ENCODE measurements at regions not wholly inside any gene's neighbourhood (a gene's known extent, or its start where the extent isn't known, plus 50 kb on each side); places are given as distances from the start of the nearest gene placed in this dataset.

GRCh38 chr10:61318429-61318828 lies 134.8 kb downstream of the TMEM26 start:
- H3K27me3 ChIP-seq (ENCODE audit: control insufficient read depth, insufficient read depth, low read length) = no peaks in the 10 kb centered on the region
- no peaks in the 10 kb centered on the region for H3K9me3 ChIP-seq (ENCODE audit: control insufficient read depth in 2 of 3, insufficient read depth in 1 of 3, low read length in 3 of 3)
- intact Hi-C loops (cut with DNase I) = no loop called here
- H3K4me1 ChIP-seq (ENCODE audit: control insufficient read depth in 2 of 3, insufficient read depth in 2 of 3, low read depth in 1 of 3, low read length in 3 of 3) = no peaks in the 10 kb centered on the region
- H3K9ac ChIP-seq (ENCODE audit: low read length in 3 of 3) = no peak overlapping the region
- no peak overlapping the region for H3K27ac ChIP-seq (ENCODE audit: low read depth in 2 of 2, low read length in 2 of 2)
- H3K4me3 ChIP-seq (ENCODE audit: low read length in 3 of 3) = no peak overlapping the region
- DNase-seq (no peak), FAIRE-seq (no peak)
- no peaks in the 10 kb centered on the region for H3K36me3 ChIP-seq (ENCODE audit: control insufficient read depth in 2 of 3, insufficient read depth in 3 of 3, low read length in 3 of 3)
- TF ChIP-seq CTCF (IDR thresholded peaks at IDR 0.05; ENCODE audit: borderline replicate concordance, extremely low read depth, insufficient read depth) = no peak

GRCh38 chr10:61317706-61318105 lies 135.5 kb downstream of the TMEM26 start:
- intact Hi-C loops (cut with DNase I) = no loop called here
- FAIRE-seq = no peak

DNA sequence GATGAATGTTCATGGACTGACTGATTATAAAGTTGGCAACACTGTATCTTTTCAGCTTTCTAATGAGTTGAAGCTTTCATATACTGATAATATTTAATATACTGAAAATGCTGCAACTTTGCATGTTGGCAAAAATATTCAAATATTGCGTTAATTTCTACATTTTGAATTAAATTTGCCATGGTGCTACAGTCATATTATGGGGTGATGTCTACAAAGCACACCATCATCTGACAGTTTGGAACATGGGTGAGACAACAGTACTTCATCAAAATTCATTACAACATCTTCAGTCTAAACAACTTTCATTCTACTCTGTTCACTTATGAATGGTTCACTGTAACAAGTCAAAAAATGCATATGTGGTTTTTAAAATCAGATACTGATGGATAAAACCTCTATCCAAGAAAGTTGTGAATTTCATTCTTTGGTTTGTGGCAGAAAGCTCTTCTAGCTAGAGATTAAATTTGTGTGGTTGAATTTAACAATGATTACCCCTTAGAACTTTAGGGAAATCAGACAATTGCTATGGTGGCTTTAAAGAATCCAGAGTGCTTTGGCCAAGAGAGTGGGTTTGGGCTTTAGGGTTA lies 136.4 kb downstream of the TMEM26 start:
- Histone ChIP-seq H3K9ac (ENCODE audit: low read length in 3 of 3) (no peak overlapping the region), H3K36me3 (ENCODE audit: control insufficient read depth in 2 of 3, insufficient read depth in 3 of 3, low read length in 3 of 3) (no peaks in the 10 kb centered on the region), H3K4me3 (ENCODE audit: low read length in 3 of 3) (no peak overlapping the region), H3K27me3 (ENCODE audit: control insufficient read depth, insufficient read depth, low read length) (no peaks in the 10 kb centered on the region), H3K4me1 (ENCODE audit: control insufficient read depth in 2 of 3, insufficient read depth in 2 of 3, low read depth in 1 of 3, low read length in 3 of 3) (no peaks in the 10 kb centered on the region), H3K27ac (ENCODE audit: low read depth in 2 of 2, low read length in 2 of 2) (no peak overlapping the region), H3K9me3 (ENCODE audit: control insufficient read depth in 2 of 3, insufficient read depth in 1 of 3, low read length in 3 of 3) (no peaks in the 10 kb centered on the region)
- DNase-seq (no peak), FAIRE-seq (no peak)
- TF ChIP-seq CTCF (IDR thresholded peaks at IDR 0.05; ENCODE audit: borderline replicate concordance, extremely low read depth, insufficient read depth) = no peak
- intact Hi-C loops (cut with DNase I) = no loop called here

More at GRCh38 chr10:61317706-61318105, 135.5 kb downstream of the TMEM26 start:
- H3K4me1 ChIP-seq (ENCODE audit: control insufficient read depth in 2 of 3, insufficient read depth in 2 of 3, low read depth in 1 of 3, low read length in 3 of 3) = no peaks in the 10 kb centered on the region
- H3K27ac ChIP-seq (ENCODE audit: low read depth in 2 of 2, low read length in 2 of 2) = no peak overlapping the region
- no peak for TF ChIP-seq CTCF (IDR thresholded peaks at IDR 0.05; ENCODE audit: borderline replicate concordance, extremely low read depth, insufficient read depth)
- no peak for DNase-seq
- H3K9ac ChIP-seq (ENCODE audit: low read length in 3 of 3) = no peak overlapping the region
- no peaks in the 10 kb centered on the region for H3K9me3 ChIP-seq (ENCODE audit: control insufficient read depth in 2 of 3, insufficient read depth in 1 of 3, low read length in 3 of 3)
- H3K27me3 ChIP-seq (ENCODE audit: control insufficient read depth, insufficient read depth, low read length) = no peaks in the 10 kb centered on the region
- H3K4me3 ChIP-seq (ENCODE audit: low read length in 3 of 3) = no peak overlapping the region
- H3K36me3 ChIP-seq (ENCODE audit: control insufficient read depth in 2 of 3, insufficient read depth in 3 of 3, low read length in 3 of 3) = no peaks in the 10 kb centered on the region

DNA sequence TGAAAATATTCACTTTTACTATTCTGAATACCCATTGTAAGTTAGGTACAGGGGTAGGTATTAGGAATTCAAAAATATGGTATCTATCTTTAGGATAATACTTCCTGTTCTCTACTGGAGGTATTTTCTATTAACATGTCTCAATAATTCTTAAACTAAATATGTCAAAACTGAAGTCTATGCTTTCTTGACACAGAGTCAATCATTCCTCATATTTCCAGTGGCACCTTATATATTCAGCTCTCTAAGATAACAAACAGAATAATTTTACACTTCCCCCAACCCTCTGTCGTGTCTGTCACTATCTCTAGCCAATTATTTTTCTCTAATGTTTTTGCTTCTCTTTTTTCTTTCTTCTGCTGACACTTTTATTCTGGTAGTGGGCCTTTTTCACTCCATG lies 138.9 kb downstream of the TMEM26 start:
- no peak for FAIRE-seq
- H3K9ac ChIP-seq (ENCODE audit: low read length in 3 of 3) = no peak overlapping the region
- no peaks in the 10 kb centered on the region for H3K36me3 ChIP-seq (ENCODE audit: control insufficient read depth in 2 of 3, insufficient read depth in 3 of 3, low read length in 3 of 3)
- H3K27ac ChIP-seq (ENCODE audit: low read depth in 2 of 2, low read length in 2 of 2) = no peak overlapping the region
- TF ChIP-seq CTCF (IDR thresholded peaks at IDR 0.05; ENCODE audit: borderline replicate concordance, extremely low read depth, insufficient read depth) = no peak
- DNase-seq = no peak
- H3K4me1 ChIP-seq (ENCODE audit: control insufficient read depth in 2 of 3, insufficient read depth in 2 of 3, low read depth in 1 of 3, low read length in 3 of 3) = no peaks in the 10 kb centered on the region
- intact Hi-C loops (cut with DNase I) = no loop called here
- no peak overlapping the region for H3K4me3 ChIP-seq (ENCODE audit: low read length in 3 of 3)
- no peaks in the 10 kb centered on the region for H3K27me3 ChIP-seq (ENCODE audit: control insufficient read depth, insufficient read depth, low read length)
- H3K9me3 ChIP-seq (ENCODE audit: control insufficient read depth in 2 of 3, insufficient read depth in 1 of 3, low read length in 3 of 3) = no peaks in the 10 kb centered on the region

Data from kidney (tissue), 13 donors.